Prostate gland (tissue), 2 donors: ENCODE measurements at regions not wholly inside any gene's neighbourhood (a gene's known extent, or its start where the extent isn't known, plus 50 kb on each side); places are given as distances from the start of the nearest gene placed in this dataset.

Experiments used
- POLR2AphosphoS5 ChIP-seq: sonication (generic); formaldehyde crosslinking; IDR thresholded peaks from one replicate; pipeline ENCODE4 v1.6.1; 2017; ENCODE audit warnings: antibody characterized with exemption
- TF ChIP-seq, protein P1 (sequence below), 4 experiments: fragments of 200-600 bp in 2 of 4; fragments of 450-650 bp in 2 of 4; sonication (generic) in 2 of 4; IDR thresholded peaks; 1 replicate in 3 of 4; 2 replicates in 1 of 4; pipeline ENCODE4 v1.5.1; 2016 to 2019; ENCODE audit warnings: antibody characterized with exemption in 4 of 4, mild to moderate bottlenecking in 2 of 4, moderate library complexity in 2 of 4

DNA sequence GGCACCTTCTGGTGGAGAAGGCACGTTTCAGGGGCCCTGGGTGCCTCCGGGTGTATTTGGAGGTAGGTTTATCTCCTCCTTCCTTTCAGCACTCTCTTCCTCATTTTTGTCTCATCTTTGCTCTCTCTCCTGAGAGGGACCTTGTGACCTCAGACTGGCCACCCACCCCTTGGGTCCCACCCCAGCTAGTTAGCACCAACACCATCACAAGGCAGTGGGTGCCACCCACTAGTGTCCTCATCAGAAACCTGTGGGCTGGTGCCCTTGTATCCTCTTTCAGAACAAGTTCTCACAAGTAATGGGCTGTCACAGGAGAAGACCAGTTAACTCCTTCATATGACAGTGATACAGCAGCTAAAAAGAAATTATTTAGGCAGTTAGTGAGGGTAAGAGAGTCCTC, 196.4 kb downstream of the UXS1 start:
- no peak for TF ChIP-seq POLR2AphosphoS5
- TF ChIP-seq, protein P1, sequence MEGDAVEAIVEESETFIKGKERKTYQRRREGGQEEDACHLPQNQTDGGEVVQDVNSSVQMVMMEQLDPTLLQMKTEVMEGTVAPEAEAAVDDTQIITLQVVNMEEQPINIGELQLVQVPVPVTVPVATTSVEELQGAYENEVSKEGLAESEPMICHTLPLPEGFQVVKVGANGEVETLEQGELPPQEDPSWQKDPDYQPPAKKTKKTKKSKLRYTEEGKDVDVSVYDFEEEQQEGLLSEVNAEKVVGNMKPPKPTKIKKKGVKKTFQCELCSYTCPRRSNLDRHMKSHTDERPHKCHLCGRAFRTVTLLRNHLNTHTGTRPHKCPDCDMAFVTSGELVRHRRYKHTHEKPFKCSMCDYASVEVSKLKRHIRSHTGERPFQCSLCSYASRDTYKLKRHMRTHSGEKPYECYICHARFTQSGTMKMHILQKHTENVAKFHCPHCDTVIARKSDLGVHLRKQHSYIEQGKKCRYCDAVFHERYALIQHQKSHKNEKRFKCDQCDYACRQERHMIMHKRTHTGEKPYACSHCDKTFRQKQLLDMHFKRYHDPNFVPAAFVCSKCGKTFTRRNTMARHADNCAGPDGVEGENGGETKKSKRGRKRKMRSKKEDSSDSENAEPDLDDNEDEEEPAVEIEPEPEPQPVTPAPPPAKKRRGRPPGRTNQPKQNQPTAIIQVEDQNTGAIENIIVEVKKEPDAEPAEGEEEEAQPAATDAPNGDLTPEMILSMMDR (IDR thresholded peaks at IDR 0.05) = no peak
